Activated naive CD8-positive, alpha-beta T cell treated with anti-CD3 and anti-CD28 coated beads, Interleukin-2, amount 10 ng/mL, durations not matched to agents 7 days and 5 days (primary cell): ENCODE measurements at regions not wholly inside any gene's neighbourhood (a gene's known extent, or its start where the extent isn't known, plus 50 kb on each side); places are given as distances from the start of the nearest gene placed in this dataset.

Experiments used
- ATAC-seq: fragments of 150-1000 bp; cut with Tn5 transposase; one replicate; pipeline ENCODE4 v1.10.0; 2021; ENCODE audit warnings: low read depth, moderate library complexity
- POLR2A ChIA-PET: fragments of 350-600 bp; sonication (Branson Sonifier 250); formaldehyde crosslinking; loops from one replicate; lab custom pipeline; 2021; ENCODE audit warnings: antibody characterized with exemption; lab: Charles Lee
- DNase-seq: peaks from one replicate; pipeline ENCODE4 v3.0.0; 2021
- H3K27ac Mint-ChIP-seq: one replicate; pipeline ENCODE4 v1.8.0; 2022; ENCODE audit warnings: mild to moderate bottlenecking, mixed read lengths
- H3K27me3 Mint-ChIP-seq: one replicate; pipeline ENCODE4 v1.8.0; 2022; ENCODE audit warnings: mild to moderate bottlenecking, moderate library complexity, mixed read lengths
- H3K36me3 Mint-ChIP-seq: one replicate; pipeline ENCODE4 v1.8.0; 2021; ENCODE audit warnings: mild to moderate bottlenecking, mixed read lengths
- H3K4me1 Mint-ChIP-seq: one replicate; pipeline ENCODE4 v1.8.0; 2021; ENCODE audit warnings: mixed read lengths
- H3K4me3 Mint-ChIP-seq: one replicate; pipeline ENCODE4 v1.8.0; 2022; ENCODE audit warnings: mild to moderate bottlenecking, moderate library complexity, mixed read lengths
- H3K9me3 Mint-ChIP-seq: one replicate; pipeline ENCODE4 v1.8.0; 2021; ENCODE audit warnings: mixed read lengths

DNA sequence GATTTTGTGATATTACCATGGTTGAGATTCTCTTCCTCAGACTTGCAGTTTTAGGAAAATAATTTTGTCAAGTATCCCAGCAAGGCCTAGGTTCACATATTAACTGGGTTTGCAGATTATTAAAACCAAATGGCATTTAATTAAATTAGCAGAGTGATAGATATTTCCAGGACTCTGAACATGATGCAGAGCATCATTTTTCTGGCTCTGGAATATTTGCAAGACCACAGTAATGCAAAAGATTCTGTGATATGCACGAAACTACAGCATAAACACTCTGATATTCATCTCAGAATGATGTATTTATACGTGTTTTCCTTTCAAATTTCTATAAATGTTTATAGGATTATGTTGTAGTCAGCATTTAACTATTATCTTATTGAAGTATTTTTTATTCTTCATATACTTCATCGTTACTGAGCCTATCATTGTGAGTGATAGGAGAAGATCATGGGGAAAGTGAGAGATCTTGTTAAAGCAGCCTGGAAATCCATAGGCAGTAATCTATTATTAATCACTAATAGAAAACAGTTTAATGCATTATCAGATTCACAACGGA, 1245.6 kb downstream of the OTOL1 start:
- H3K4me1 Mint-ChIP-seq = no peaks in the 10 kb centered on the region
- H3K27me3 Mint-ChIP-seq = no peaks in the 10 kb centered on the region
- no peak overlapping the region for H3K4me3 Mint-ChIP-seq
- DNase-seq = no peak
- no peaks in the 10 kb centered on the region for H3K9me3 Mint-ChIP-seq
- no peaks in the 10 kb centered on the region for H3K36me3 Mint-ChIP-seq
- POLR2A ChIA-PET = no interaction called here
- ATAC-seq = no peak
- no peak overlapping the region for H3K27ac Mint-ChIP-seq

- Mint-ChIP-seq H3K4me1 (no peaks in the 10 kb centered on the region), H3K4me3 (no peak overlapping the region), H3K27ac (no peak overlapping the region), H3K9me3 (no peaks in the 10 kb centered on the region), H3K36me3 (no peaks in the 10 kb centered on the region), H3K27me3 (no peaks in the 10 kb centered on the region)
- ATAC-seq = no peak
- POLR2A ChIA-PET = no interaction called here
- no peak for DNase-seq
Measured at GRCh38 chr3:162743091-162743490, 1246.5 kb downstream of the OTOL1 start.

- Mint-ChIP-seq H3K4me1 (no peaks in the 10 kb centered on the region), H3K36me3 (no peaks in the 10 kb centered on the region), H3K27ac (no peak overlapping the region), H3K9me3 (peaks cover 3% of the 10 kb centered on the region), H3K27me3 (no peaks in the 10 kb centered on the region), H3K4me3 (no peak overlapping the region)
- POLR2A ChIA-PET = no interaction called here
- DNase-seq (no peak), ATAC-seq (no peak)
Measured at GRCh38 chr3:162760789-162761188, 1264.2 kb downstream of the OTOL1 start.

DNA sequence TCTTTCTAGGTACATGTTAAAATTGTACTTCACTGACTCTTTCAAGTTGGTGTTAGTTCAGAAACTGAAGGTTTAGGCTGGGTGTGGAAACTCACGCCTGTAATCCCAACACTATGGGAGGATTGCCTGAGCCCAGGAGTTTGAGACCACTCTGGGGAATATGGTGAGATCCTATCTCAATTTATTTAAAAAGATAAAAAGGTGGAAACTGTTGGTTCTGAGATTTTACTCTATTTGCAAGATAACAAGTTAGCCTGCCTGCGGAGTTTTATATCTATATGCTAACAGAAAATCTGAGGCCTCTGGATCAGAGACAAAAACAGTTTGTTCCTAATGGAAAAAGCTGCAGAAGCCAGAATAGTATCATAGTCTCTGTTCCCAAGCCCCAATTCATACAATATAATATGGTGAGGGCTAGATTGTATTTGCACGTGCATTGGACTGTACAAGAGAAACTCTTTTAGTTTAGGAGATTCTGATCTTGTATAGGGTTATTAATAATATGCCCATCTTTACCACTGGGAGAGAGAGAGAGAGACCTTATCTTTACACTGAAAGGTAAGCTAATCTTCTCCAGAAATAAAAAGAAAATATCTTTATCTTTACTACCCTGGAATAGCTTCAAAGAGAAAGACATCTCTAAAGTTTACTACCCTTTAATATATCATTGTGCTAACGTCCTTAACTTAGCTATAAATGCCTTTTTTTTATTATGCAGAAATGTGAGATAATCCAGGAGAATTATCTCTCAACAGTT, 1267.6 kb downstream of the OTOL1 start:
- Mint-ChIP-seq H3K4me1 (no peaks in the 10 kb centered on the region), H3K27ac (no peak overlapping the region), H3K4me3 (no peak overlapping the region), H3K9me3 (peaks cover 2% of the 10 kb centered on the region), H3K27me3 (no peaks in the 10 kb centered on the region), H3K36me3 (no peaks in the 10 kb centered on the region)
- ATAC-seq = no peak
- POLR2A ChIA-PET = no interaction called here
- no peak for DNase-seq

DNA sequence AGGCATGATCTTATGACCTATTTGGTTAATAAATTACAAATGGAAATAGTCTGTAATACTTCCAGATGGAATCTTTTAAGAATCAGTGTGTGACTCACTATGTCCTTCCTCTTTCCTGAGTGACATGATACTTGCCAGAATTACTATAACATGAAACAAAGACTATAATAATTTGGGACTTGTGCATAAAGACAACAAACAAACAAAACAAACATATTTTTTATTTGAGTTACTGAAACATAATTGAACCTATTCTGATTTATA, 1268.1 kb downstream of the OTOL1 start:
- Mint-ChIP-seq H3K4me1 (no peaks in the 10 kb centered on the region), H3K36me3 (no peaks in the 10 kb centered on the region), H3K4me3 (no peak overlapping the region), H3K27me3 (no peaks in the 10 kb centered on the region), H3K27ac (no peak overlapping the region), H3K9me3 (peaks cover 2% of the 10 kb centered on the region)
- DNase-seq = no peak
- no peak for ATAC-seq
- POLR2A ChIA-PET = no interaction called here

- Mint-ChIP-seq H3K27me3 (no peaks in the 10 kb centered on the region), H3K9me3 (peaks cover 2% of the 10 kb centered on the region), H3K36me3 (no peaks in the 10 kb centered on the region), H3K4me1 (no peaks in the 10 kb centered on the region), H3K4me3 (no peak overlapping the region), H3K27ac (no peak overlapping the region)
- ATAC-seq (no peak), DNase-seq (no peak)
- POLR2A ChIA-PET = no interaction called here
Measured at GRCh38 chr3:162765524-162765923, 1268.9 kb downstream of the OTOL1 start.

DNA sequence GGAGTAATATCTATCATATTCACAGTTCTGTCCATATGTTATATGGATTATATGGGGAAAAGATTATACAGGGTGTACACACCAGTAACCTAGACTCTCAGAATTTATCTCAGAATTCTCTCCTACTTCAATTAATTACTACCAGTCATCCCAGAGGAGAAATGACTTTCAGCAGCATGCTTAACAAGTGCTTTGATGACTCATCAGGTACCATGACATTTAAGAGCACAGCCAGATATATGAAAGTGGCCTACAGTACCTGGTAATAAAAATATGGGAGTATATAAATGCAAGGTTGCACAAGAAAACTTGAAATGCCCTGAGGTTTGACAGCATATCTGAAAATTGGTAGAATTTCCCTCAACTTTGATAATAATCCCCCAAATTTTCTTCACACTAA, 1273.0 kb downstream of the OTOL1 start:
- POLR2A ChIA-PET = no interaction called here
- Mint-ChIP-seq H3K27ac (no peak overlapping the region), H3K36me3 (no peaks in the 10 kb centered on the region), H3K4me3 (no peak overlapping the region), H3K27me3 (no peaks in the 10 kb centered on the region), H3K9me3 (no peaks in the 10 kb centered on the region), H3K4me1 (no peaks in the 10 kb centered on the region)
- ATAC-seq (no peak), DNase-seq (no peak)

DNA sequence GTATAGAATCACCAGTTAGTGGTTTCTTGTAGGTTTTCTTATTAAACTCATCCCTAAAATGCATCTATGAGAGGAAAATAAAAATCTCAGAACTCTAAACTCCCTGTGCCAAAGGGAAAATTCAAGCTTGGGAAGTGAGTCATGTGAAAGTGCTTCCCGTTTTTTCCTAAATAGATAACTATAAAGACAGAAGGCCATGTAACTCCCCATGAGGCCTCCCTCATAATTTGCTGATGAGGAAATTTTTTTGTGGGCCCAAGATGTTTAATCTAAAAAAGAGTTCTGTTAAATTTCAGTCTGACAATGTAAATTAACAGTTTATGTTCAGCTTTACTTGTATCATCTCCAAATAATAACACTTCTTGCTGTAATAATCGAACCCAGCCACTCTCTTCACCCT, 1273.9 kb downstream of the OTOL1 start:
- DNase-seq (no peak), ATAC-seq (no peak)
- H3K27ac Mint-ChIP-seq = no peak overlapping the region
- no peak overlapping the region for H3K4me3 Mint-ChIP-seq
- H3K27me3 Mint-ChIP-seq = no peaks in the 10 kb centered on the region
- no peaks in the 10 kb centered on the region for H3K4me1 Mint-ChIP-seq
- no peaks in the 10 kb centered on the region for H3K9me3 Mint-ChIP-seq
- H3K36me3 Mint-ChIP-seq = no peaks in the 10 kb centered on the region
- POLR2A ChIA-PET = no interaction called here

GRCh38 chr3:162774613-162775100, 1278.0 kb downstream of the OTOL1 start:
- Mint-ChIP-seq H3K27me3 (no peaks in the 10 kb centered on the region), H3K4me3 (no peak overlapping the region), H3K4me1 (no peaks in the 10 kb centered on the region), H3K27ac (no peak overlapping the region), H3K36me3 (no peaks in the 10 kb centered on the region), H3K9me3 (no peaks in the 10 kb centered on the region)
- ATAC-seq (no peak), DNase-seq (no peak)
- POLR2A ChIA-PET = no interaction called here

- no peak for DNase-seq
- no peak for ATAC-seq
- Mint-ChIP-seq H3K27ac (no peak overlapping the region), H3K4me1 (no peaks in the 10 kb centered on the region), H3K36me3 (no peaks in the 10 kb centered on the region), H3K27me3 (no peaks in the 10 kb centered on the region), H3K9me3 (peaks cover 1% of the 10 kb centered on the region), H3K4me3 (no peak overlapping the region)
- POLR2A ChIA-PET = no interaction called here
Measured at GRCh38 chr3:162776148-162776547, 1279.5 kb downstream of the OTOL1 start.

GRCh38 chr3:162777118-162777517, 1280.5 kb downstream of the OTOL1 start:
- no peaks in the 10 kb centered on the region for H3K27me3 Mint-ChIP-seq
- no peaks in the 10 kb centered on the region for H3K4me1 Mint-ChIP-seq
- no peak overlapping the region for H3K4me3 Mint-ChIP-seq
- DNase-seq = no peak
- POLR2A ChIA-PET = no interaction called here
- H3K9me3 Mint-ChIP-seq = peaks cover 1% of the 10 kb centered on the region
- no peaks in the 10 kb centered on the region for H3K36me3 Mint-ChIP-seq
- H3K27ac Mint-ChIP-seq = no peak overlapping the region
- no peak for ATAC-seq

DNA sequence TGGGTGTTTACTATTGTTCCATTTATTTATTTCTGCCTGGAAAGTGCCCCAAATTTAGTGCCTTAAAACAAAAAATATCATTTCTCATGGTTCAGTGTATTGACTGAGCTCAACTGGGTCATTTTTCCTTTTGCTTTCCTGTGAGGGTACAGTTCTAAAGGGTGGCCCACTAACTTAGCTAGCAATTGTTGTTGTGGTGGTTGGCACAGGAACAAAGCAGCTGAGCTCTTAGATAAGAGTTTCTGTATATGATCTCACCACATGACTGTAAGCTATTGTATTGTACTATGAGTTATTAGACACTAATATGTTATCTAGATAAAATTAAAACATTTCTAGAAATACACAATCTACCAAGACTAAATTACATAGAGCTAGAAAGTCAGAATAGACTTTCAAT, 1283.7 kb downstream of the OTOL1 start:
- ATAC-seq (no peak), DNase-seq (no peak)
- Mint-ChIP-seq H3K4me3 (no peak overlapping the region), H3K4me1 (no peaks in the 10 kb centered on the region), H3K9me3 (peaks cover 1% of the 10 kb centered on the region), H3K27me3 (no peaks in the 10 kb centered on the region), H3K27ac (no peak overlapping the region), H3K36me3 (no peaks in the 10 kb centered on the region)
- POLR2A ChIA-PET = no interaction called here

- H3K27ac Mint-ChIP-seq = no peak overlapping the region
- H3K4me1 Mint-ChIP-seq = no peaks in the 10 kb centered on the region
- POLR2A ChIA-PET = no interaction called here
- no peaks in the 10 kb centered on the region for H3K27me3 Mint-ChIP-seq
- H3K9me3 Mint-ChIP-seq = no peaks in the 10 kb centered on the region
- ATAC-seq (no peak), DNase-seq (no peak)
- H3K4me3 Mint-ChIP-seq = no peak overlapping the region
- no peaks in the 10 kb centered on the region for H3K36me3 Mint-ChIP-seq
Measured at GRCh38 chr3:162799910-162800309, 1303.3 kb downstream of the OTOL1 start.

- H3K27ac Mint-ChIP-seq = no peak overlapping the region
- POLR2A ChIA-PET = no interaction called here
- no peaks in the 10 kb centered on the region for H3K9me3 Mint-ChIP-seq
Measured at GRCh38 chr3:162802228-162802965, 1305.8 kb downstream of the OTOL1 start.

More at GRCh38 chr3:162802228-162802965, 1305.8 kb downstream of the OTOL1 start:
- no peaks in the 10 kb centered on the region for H3K4me1 Mint-ChIP-seq
- no peaks in the 10 kb centered on the region for H3K36me3 Mint-ChIP-seq
- H3K27me3 Mint-ChIP-seq = no peaks in the 10 kb centered on the region
- no peak for DNase-seq
- ATAC-seq = no peak
- no peak overlapping the region for H3K4me3 Mint-ChIP-seq
